NCI-H128 (cell line): ENCODE measurements at regions not wholly inside any gene's neighbourhood (a gene's known extent, or its start where the extent isn't known, plus 50 kb on each side); places are given as distances from the start of the nearest gene placed in this dataset.
"Not testable (repeated sequence)": the region's sequence is repeated elsewhere in the genome, so short reads cannot be mapped to it uniquely, and the experiment has no call there.

ENCODE experiments used
- DNase-seq: peaks from one replicate; lab custom pipeline; 2025; ENCODE audit not compliant: unreplicated experiment; lab: John Stamatoyannopoulos, UW

GRCh38 chr21:14009238-14009981, 201.3 kb downstream of the LIPI start:
- not testable (repeated sequence) for DNase-seq

- not testable (repeated sequence) for DNase-seq
Measured at GRCh38 chr21:14008436-14008835, 202.3 kb downstream of the LIPI start.

- not testable (repeated sequence) for DNase-seq
Measured at GRCh38 chr21:14008006-14008405, 202.7 kb downstream of the LIPI start.

- DNase-seq: not testable (repeated sequence)
Measured at GRCh38 chr21:14006144-14006543, 204.6 kb downstream of the LIPI start.

GRCh38 chr21:13986996-13987958, 223.5 kb downstream of the LIPI start:
- DNase-seq: not testable (repeated sequence)

GRCh38 chr21:13985865-13986863, 224.6 kb downstream of the LIPI start:
- not testable (repeated sequence) for DNase-seq

- not testable (repeated sequence) for DNase-seq
Measured at GRCh38 chr21:13985137-13985864, 225.5 kb downstream of the LIPI start.

GRCh38 chr21:13984728-13985127, 226.0 kb downstream of the LIPI start:
- not testable (repeated sequence) for DNase-seq

GRCh38 chr21:13981176-13982087, 229.3 kb downstream of the LIPI start:
- not testable (repeated sequence) for DNase-seq

- DNase-seq: not testable (repeated sequence)
Measured at GRCh38 chr21:13980115-13980662, 230.6 kb downstream of the LIPI start.

GRCh38 chr21:13979608-13980007, 231.1 kb downstream of the LIPI start:
- DNase-seq: not testable (repeated sequence)

GRCh38 chr21:13974582-13974981, 236.2 kb downstream of the LIPI start:
- not testable (repeated sequence) for DNase-seq

- DNase-seq: not testable (repeated sequence)
Measured at GRCh38 chr21:13969853-13970252, 240.9 kb downstream of the LIPI start.

- not testable (repeated sequence) for DNase-seq
Measured at GRCh38 chr21:13969002-13969401, 241.8 kb downstream of the LIPI start.

- DNase-seq: not testable (repeated sequence)
Measured at GRCh38 chr21:13963259-13963658, 247.5 kb downstream of the LIPI start.

- no peak for DNase-seq
Measured at GRCh38 chr21:13937236-13937635, 273.5 kb downstream of the LIPI start.

- not testable (repeated sequence) for DNase-seq
Measured at GRCh38 chr21:13936033-13936937, 274.5 kb downstream of the LIPI start.
